Tibial nerve (tissue), 3 donors: ENCODE measurements at regions not wholly inside any gene's neighbourhood (a gene's known extent, or its start where the extent isn't known, plus 50 kb on each side); places are given as distances from the start of the nearest gene placed in this dataset.

Source experiments
- POLR2A ChIP-seq, 2 donors: fragments of 450-650 bp; IDR thresholded peaks; one replicate each; pipeline ENCODE4 v1.6.1; 2017; ENCODE audit warnings: antibody characterized with exemption in 2 of 2, mild to moderate bottlenecking in 2 of 2, moderate library complexity in 2 of 2
- TF ChIP-seq, protein P1 (sequence below), 5 experiments: fragments of 200-600 bp in 3 of 5; fragments of 450-650 bp in 2 of 5; sonication (generic) in 3 of 5; IDR thresholded peaks; one replicate each; pipeline ENCODE4 v1.5.1; 2016 to 2019; ENCODE audit warnings: antibody characterized with exemption in 5 of 5, mild to moderate bottlenecking in 3 of 5, moderate library complexity in 2 of 5

DNA sequence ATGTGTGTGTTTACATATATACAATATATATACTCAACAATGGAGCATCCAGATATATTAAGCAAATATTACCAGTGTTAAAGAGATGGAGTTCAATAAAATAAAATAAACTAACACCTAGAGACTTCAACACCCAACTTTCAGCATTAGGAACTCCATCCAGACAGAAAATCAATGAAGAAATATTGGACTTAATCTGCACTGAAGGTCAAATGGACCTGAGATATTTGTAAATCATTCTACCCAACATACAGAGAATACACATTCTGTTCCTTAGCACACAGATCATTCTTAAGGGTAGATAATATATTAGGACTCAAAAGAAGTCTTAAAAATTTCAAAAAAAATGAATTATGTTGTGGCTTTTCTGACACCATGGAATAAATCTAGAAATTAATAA, 832.3 kb upstream of the ADGRB3 start:
- TF ChIP-seq, protein P1, sequence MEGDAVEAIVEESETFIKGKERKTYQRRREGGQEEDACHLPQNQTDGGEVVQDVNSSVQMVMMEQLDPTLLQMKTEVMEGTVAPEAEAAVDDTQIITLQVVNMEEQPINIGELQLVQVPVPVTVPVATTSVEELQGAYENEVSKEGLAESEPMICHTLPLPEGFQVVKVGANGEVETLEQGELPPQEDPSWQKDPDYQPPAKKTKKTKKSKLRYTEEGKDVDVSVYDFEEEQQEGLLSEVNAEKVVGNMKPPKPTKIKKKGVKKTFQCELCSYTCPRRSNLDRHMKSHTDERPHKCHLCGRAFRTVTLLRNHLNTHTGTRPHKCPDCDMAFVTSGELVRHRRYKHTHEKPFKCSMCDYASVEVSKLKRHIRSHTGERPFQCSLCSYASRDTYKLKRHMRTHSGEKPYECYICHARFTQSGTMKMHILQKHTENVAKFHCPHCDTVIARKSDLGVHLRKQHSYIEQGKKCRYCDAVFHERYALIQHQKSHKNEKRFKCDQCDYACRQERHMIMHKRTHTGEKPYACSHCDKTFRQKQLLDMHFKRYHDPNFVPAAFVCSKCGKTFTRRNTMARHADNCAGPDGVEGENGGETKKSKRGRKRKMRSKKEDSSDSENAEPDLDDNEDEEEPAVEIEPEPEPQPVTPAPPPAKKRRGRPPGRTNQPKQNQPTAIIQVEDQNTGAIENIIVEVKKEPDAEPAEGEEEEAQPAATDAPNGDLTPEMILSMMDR (IDR thresholded peaks at IDR 0.05), result no peak
- TF ChIP-seq POLR2A (IDR thresholded peaks at IDR 0.05), result no peak
